Neutrophil (primary cell): ENCODE measurements at regions not wholly inside any gene's neighbourhood (a gene's known extent, or its start where the extent isn't known, plus 50 kb on each side); places are given as distances from the start of the nearest gene placed in this dataset.

ENCODE experiments used
- H3K27ac ChIP-seq: fragments of 200-600 bp; sonication (generic); 2 replicates; pipeline ENCODE4 v1.5.1; 2016; ENCODE audit warnings: mild to moderate bottlenecking, moderate library complexity
- H3K27me3 ChIP-seq: fragments of 200-600 bp; sonication (generic); 2 replicates; pipeline ENCODE4 v1.6.0; 2016; ENCODE audit warnings: mild to moderate bottlenecking
- H3K36me3 ChIP-seq: fragments of 200-600 bp; sonication (generic); 2 replicates; pipeline ENCODE4 v1.5.1; 2017
- H3K4me1 ChIP-seq, 2 experiments: fragments of 200-600 bp in 1 of 2; sonication (generic) in 1 of 2; 1 replicate in 1 of 2; 2 replicates in 1 of 2; pipeline versions ENCODE4 v1.5.1 to v1.6.1; 2013 to 2016; ENCODE audit warnings: low read depth in 1 of 2, low read length in 1 of 2, mild to moderate bottlenecking in 1 of 2, moderate library complexity in 1 of 2; ENCODE audit not compliant: control insufficient read depth in 1 of 2, insufficient read depth in 1 of 2
- H3K4me3 ChIP-seq, 2 experiments: fragments of 200-600 bp in 1 of 2; sonication (generic) in 1 of 2; 1 replicate in 1 of 2; 2 replicates in 1 of 2; pipeline ENCODE4 v1.5.1; 2013 to 2016; ENCODE audit warnings: low read depth in 1 of 2, low read length in 1 of 2, mild to moderate bottlenecking in 1 of 2, moderate library complexity in 1 of 2
- H3K9me3 ChIP-seq: fragments of 200-600 bp; sonication (generic); 2 replicates; pipeline ENCODE4 v1.5.1; 2016
- TF ChIP-seq, protein P1 (sequence below): fragments of 200-600 bp; sonication (generic); IDR thresholded peaks from 2 replicates; pipeline ENCODE4 v1.5.1; 2016; ENCODE audit warnings: antibody characterized with exemption

DNA sequence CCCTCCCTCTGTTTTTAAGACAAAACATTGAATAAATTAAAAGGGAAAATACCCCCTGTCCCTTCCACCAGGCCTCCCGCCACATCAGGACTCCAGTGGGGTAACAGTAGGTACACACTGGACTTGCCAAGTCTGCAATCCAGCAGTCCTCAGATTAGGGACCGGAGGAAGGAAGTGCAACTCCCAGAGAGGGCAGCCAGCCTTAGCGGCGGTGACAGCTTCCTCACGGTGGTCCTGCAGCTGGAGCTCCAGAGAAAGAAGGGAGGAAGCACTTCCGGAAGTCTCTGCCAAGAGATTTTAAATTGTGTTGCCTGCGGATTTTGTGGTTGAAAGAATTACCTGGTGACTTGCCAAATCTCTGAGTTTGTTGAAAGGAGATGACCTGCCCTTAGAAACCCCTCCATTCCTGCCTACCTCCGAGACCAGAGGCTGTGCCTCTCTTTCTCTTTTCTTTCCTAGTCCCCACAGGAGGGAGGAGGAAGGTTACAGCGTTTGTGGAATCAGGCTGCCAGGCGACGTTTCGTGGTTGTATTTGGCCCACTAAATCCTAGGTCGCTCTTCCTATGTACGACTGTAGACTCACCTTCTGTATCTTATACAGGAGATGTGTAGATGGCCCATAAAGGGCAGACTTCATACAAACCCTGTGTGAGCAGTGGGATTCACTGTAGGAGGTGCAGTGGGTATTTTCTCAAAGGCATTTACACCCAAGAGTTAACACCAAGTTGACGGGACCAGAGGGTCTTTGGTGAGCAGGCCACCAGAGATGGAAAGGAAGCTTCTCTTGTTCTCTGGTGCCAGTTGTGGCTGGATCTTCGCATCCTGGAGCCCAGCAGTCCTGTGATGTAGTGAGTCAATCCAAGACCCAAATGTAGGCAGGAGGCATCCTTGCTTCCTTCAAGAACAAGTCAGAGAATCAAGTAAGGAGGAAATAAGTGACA, 77.9 kb downstream of the INSIG1 start:
- TF ChIP-seq, protein P1, sequence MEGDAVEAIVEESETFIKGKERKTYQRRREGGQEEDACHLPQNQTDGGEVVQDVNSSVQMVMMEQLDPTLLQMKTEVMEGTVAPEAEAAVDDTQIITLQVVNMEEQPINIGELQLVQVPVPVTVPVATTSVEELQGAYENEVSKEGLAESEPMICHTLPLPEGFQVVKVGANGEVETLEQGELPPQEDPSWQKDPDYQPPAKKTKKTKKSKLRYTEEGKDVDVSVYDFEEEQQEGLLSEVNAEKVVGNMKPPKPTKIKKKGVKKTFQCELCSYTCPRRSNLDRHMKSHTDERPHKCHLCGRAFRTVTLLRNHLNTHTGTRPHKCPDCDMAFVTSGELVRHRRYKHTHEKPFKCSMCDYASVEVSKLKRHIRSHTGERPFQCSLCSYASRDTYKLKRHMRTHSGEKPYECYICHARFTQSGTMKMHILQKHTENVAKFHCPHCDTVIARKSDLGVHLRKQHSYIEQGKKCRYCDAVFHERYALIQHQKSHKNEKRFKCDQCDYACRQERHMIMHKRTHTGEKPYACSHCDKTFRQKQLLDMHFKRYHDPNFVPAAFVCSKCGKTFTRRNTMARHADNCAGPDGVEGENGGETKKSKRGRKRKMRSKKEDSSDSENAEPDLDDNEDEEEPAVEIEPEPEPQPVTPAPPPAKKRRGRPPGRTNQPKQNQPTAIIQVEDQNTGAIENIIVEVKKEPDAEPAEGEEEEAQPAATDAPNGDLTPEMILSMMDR, result no peak
- H3K4me1 ChIP-seq, result peaks cover 51 to 62% of the 10 kb centered on the region in 2 experiments
- H3K27me3 ChIP-seq, result peaks cover 100% of the 10 kb centered on the region
- H3K27ac ChIP-seq, result no peak overlapping the region
- no peak overlapping the region for H3K4me3 ChIP-seq
- no peaks in the 10 kb centered on the region for H3K36me3 ChIP-seq
- no peaks in the 10 kb centered on the region for H3K9me3 ChIP-seq

DNA sequence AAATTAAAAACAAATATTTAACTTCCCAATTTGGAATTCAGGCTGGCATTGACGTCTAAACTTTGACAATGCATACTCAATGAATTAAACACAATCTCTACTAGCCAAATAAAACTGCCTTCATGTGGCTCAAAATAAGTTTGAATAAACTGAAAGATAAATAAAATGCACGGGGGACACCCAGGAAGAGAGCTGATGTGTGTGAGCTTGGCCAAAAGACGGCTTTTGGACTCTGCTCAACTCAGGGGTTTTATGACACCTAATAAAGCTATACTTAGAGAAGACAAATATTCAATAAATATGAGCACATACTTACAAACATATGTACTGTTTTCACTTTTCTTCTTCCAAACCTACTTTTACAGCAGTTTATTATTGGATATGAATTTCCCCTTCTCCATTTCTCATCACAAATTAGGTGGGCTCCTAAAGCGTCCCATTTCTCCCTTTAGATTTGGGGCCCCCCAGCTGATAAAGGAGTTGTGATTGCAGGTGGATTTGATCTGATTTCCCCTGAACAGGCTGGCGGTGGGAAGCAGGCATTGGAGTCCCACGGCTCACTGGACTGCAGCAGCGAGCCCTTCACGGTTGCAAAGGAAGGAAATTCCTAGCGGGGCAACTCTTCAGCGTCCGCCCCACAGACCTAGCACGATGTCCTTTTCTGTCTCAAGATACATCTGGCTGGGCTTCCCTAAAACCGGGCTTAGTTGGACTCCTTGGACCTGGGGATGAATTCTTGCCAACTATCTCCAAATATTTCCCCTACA, 79.6 kb downstream of the INSIG1 start:
- Histone ChIP-seq H3K4me3 (no peak overlapping the region), H3K4me1 (peaks cover 49 to 66% of the 10 kb centered on the region in 2 experiments), H3K9me3 (no peaks in the 10 kb centered on the region), H3K27me3 (peaks cover 100% of the 10 kb centered on the region), H3K27ac (no peak overlapping the region), H3K36me3 (no peaks in the 10 kb centered on the region)
- TF ChIP-seq, protein P1, result no peak

DNA sequence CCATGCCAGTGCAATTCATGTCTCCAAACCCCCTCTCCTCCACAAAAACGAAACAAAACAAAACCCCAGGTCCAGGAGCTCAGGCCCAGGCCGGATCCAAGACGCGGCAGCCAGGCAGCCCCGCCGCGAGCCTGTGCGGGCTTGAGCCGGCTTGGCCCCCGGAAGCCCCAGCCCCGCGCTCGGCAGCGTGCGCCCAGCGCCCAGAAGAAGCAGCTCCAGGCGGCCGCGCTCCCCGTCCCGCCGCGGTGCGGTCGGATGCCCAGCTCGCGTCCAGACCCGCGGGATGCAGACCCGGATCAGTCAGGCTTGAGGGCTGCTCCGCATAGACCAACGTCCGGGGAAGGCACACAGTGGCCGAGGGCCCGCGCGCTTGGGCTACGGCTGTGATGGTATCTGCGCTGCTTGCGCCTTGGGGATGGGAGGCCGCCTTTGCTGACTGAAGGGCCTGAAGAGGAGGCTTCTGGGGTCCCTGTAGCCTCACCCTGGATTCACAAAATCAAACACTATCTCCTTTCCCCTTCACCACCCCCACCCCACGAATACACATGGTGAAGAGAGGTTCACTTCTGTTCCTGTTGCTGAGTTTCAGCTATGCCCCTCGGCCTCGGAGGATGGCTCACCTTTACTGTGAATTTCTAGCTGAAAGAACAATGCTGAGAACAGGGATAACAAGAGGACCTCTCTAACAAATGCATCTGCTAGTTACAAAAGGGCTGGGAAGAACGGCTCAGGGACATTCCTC, 79.9 kb upstream of the EN2 start:
- H3K9me3 ChIP-seq, result no peaks in the 10 kb centered on the region
- TF ChIP-seq, protein P1, result no peak
- H3K4me1 ChIP-seq, result peaks cover 41 to 62% of the 10 kb centered on the region in 2 experiments
- no peaks in the 10 kb centered on the region for H3K36me3 ChIP-seq
- no peak overlapping the region for H3K4me3 ChIP-seq
- no peak overlapping the region for H3K27ac ChIP-seq
- peaks cover 100% of the 10 kb centered on the region for H3K27me3 ChIP-seq

DNA sequence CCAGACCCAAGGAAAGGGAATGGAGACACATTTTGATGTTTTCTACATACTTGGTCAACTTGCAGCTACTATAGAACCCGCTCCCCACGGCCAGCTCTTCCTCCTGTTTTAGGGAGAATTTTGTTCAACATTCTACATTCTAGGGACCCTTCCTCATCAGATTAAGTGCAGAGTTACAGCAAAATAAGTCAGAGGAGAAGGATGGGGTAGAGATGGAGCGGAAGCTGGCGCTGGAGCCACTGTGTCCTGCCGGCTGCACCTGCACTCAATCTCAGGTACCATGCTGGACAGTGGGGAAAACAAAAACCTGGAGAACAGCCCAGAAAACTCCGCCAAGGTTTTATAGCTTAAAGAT, 79.4 kb upstream of the EN2 start:
- Histone ChIP-seq H3K4me1 (peaks cover 36 to 56% of the 10 kb centered on the region in 2 experiments), H3K36me3 (no peaks in the 10 kb centered on the region), H3K9me3 (no peaks in the 10 kb centered on the region), H3K27me3 (peaks cover 100% of the 10 kb centered on the region), H3K27ac (no peak overlapping the region), H3K4me3 (no peak overlapping the region)
- TF ChIP-seq, protein P1, result no peak
